OCI-LY7 (cell line): ENCODE measurements at regions not wholly inside any gene's neighbourhood (a gene's known extent, or its start where the extent isn't known, plus 50 kb on each side); places are given as distances from the start of the nearest gene placed in this dataset.

Experiments
- EZH2phosphoT487 ChIP-seq: fragments of 200-600 bp; sonication (generic); IDR thresholded peaks from 2 replicates; pipeline ENCODE4 v1.6.1; 2018; ENCODE audit warnings: low read depth, borderline replicate concordance, mild to moderate bottlenecking, mixed run types, antibody characterized with exemption, low read length, moderate library complexity, mixed read lengths
- TF ChIP-seq, protein P1 (sequence below): fragments of 200-600 bp; sonication (generic); conservative IDR thresholded peaks from 2 replicates; pipeline ENCODE4 v1.5.1; 2014; ENCODE audit warnings: mild to moderate bottlenecking, antibody characterized with exemption, low read length, moderate library complexity, mixed read lengths

DNA sequence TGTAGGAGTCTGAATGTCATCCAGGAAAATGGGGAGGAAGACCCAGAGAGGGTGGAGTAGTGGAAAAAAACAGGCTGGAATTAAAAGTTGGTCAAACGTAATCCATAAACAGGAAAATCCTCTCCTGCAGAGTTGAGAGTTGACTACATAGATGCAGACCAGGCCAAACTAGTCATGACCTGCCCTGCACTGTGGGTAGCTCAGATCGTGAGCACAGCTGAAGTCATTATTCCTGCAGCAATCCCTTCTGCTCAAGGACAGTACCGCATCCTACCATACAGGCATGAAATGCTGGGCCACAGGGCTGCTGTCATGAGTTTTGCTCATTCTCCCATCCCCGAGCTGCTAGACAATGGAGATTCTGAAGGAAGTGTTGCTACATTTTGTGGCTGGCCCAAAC, 352.2 kb downstream of the EN1 start:
- TF ChIP-seq, protein P1, sequence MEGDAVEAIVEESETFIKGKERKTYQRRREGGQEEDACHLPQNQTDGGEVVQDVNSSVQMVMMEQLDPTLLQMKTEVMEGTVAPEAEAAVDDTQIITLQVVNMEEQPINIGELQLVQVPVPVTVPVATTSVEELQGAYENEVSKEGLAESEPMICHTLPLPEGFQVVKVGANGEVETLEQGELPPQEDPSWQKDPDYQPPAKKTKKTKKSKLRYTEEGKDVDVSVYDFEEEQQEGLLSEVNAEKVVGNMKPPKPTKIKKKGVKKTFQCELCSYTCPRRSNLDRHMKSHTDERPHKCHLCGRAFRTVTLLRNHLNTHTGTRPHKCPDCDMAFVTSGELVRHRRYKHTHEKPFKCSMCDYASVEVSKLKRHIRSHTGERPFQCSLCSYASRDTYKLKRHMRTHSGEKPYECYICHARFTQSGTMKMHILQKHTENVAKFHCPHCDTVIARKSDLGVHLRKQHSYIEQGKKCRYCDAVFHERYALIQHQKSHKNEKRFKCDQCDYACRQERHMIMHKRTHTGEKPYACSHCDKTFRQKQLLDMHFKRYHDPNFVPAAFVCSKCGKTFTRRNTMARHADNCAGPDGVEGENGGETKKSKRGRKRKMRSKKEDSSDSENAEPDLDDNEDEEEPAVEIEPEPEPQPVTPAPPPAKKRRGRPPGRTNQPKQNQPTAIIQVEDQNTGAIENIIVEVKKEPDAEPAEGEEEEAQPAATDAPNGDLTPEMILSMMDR: no peak
- no peak for TF ChIP-seq EZH2phosphoT487
